GM19238 (cell line): ENCODE measurements at regions not wholly inside any gene's neighbourhood (a gene's known extent, or its start where the extent isn't known, plus 50 kb on each side); places are given as distances from the start of the nearest gene placed in this dataset.
"Not testable (repeated sequence)": the region's sequence is repeated elsewhere in the genome, so short reads cannot be mapped to it uniquely, and the experiment has no call there.

Experiments used
- DNase-seq: peaks from one replicate; pipeline ENCODE4 v3.0.0; 2011; ENCODE audit warnings: low spot score; ENCODE audit not compliant: insufficient read length

- DNase-seq: no peak
These were observed 113.3 kb upstream of the TBX18 start for GRCh38 chr6:84877515-84878210.

DNA sequence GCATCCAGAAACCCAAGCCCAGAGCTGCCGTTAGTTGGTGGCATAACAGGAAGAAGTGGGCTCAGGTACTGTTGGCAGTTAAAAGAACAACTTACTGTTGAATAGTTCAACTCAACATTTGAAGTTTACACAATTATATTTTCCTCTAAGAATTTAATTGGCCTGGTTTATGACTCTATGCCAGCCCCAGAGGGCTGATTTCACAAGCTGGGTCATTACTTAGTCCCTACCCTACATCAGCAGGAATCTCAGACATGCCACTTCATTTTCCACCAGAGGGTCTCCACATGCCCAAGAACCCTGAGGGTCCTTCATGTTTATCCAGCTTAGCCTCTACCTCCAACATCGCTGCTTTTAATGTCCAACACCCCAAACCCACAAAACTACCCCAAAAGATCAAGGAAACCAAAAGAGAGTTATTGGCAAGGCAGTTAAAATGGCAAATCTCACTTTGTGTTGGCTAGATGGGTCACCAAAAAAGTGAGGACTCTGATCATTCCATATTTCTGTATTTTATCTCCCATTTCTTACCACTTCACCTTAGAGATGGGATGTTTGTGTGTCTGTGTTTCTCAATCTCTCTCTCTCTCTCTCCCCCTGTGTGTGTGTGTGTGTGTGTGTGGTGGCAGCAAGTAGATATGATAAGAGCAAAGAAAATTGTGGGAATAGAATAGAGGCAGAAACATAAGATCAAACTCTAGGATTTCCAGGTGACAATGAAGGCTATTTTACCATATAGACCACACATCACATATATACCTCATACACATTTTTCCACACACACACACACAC is 112.5 kb upstream of the TBX18 start:
- DNase-seq: no peak

DNA sequence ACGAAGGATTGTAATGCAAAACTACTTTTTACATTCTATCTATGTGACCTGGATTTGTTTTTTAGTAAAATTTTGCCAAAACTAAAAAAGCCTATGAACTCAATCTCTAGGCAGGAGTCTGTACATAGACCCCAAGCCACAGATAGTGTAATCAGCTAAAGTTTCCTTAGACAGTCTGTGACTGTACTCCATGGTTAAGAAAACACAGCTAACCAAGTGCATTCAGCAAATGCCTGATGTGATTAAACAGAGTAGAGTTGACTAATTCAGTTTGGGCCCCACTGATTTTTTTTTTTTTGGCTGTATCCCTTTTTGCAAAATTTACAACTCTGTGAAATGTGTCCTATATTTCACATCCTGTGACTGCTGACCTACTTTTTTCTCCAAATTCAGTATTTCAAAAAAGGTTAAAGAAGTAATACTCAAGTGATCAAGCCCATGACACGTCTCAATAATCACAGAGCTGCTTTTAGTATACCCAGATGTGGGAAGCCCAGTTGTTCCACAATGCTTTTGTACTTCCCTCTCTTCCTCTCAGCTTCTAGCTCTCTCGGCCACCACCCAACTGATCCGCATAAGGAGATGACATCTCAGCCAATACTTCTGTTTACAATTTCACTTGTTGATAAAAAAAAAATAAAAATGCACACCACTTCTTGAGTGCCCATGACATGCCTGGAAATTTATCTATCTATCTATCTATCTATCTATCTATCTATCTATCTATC is 108.8 kb upstream of the TBX18 start:
- no peak for DNase-seq

DNA sequence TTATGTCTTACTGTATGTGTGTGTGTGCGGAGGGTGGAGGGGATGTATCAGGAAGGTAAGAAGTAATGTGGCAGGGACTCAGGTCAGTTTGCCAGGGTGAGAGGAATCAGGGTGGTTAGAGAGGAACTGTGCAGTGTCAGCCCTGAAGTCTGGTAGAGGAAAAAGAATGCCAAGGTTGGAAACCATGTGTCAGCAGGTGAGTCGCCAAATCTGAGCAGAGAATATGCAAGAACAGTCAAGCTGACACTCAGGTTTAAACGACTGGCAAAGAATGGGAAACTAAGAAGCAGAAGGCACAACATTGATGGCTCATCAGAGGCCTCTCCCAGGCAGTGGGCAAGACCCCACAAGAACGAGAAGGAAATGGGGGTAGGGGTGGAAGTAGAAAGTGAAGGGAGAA is 107.5 kb upstream of the TBX18 start:
- DNase-seq: no peak

- DNase-seq: no peak
These were observed 106.3 kb upstream of the TBX18 start for GRCh38 chr6:84870672-84871071.

GRCh38 chr6:84868149-84868548 is 103.8 kb upstream of the TBX18 start:
- DNase-seq: no peak

DNA sequence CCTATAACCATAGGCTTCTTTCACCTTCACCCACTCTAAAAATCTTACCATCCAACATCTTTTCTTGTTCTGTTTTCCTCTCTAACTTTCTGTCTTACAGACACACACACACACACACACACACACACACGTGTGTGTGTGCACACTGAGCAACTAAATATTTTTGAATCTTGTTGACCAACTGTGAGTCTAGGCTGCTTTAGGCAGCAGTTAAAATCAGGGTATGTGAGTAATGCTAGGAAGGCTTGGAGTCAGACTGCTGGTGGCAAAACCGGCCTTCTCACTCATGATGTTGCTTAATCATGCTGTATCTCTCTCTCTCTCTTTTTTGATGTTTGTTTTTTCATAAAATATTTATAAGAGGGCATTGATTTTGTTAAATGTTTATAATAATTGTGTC is 103.1 kb upstream of the TBX18 start:
- DNase-seq: no peak

DNA sequence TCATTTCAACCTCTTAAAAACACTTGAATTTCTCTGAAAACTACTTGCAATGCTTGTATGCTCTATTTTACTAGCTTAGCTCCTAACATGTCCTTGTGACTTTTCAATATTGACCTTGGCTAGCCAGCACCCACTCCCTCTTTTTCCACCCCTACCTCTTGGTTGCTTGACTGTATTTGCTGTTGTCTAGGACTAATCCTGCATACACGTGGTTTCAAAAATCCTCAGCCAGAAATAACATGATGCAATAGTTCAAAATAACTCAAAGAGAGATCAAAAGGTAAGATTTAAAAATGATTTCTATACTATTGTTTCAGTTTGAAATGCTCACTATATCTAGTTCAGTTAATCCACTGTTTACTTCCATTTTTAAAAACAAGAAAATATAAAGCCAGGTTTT is 102.3 kb upstream of the TBX18 start:
- no peak for DNase-seq

GRCh38 chr6:84865372-84865771 is 101.0 kb upstream of the TBX18 start:
- DNase-seq: not testable (repeated sequence)

DNA sequence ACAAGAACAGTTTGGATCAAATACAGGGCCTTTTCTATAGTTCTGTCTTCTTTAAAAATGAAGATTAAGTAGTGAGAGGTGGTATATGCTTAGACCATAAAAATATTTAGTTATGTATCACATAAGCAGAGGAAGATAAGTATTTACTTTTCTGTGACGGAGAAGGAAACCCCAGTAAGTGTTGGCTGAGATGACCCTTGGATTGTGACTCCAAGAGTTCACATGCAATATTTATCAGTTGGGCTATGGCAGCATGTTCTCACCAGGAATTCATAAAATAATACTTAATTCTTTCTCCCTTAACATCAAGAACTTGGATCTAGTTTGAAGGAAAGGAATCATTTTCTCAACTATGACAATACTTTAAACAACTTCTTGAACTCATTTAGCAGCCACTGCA is 98.4 kb upstream of the TBX18 start:
- no peak for DNase-seq

GRCh38 chr6:84860920-84861319 is 96.5 kb upstream of the TBX18 start:
- DNase-seq: no peak

- no peak for DNase-seq
These were observed 96.1 kb upstream of the TBX18 start for GRCh38 chr6:84860509-84860908.

GRCh38 chr6:84854811-84855400 is 90.5 kb upstream of the TBX18 start:
- DNase-seq: no peak

GRCh38 chr6:84853901-84854300 is 89.5 kb upstream of the TBX18 start:
- no peak for DNase-seq

GRCh38 chr6:84848960-84849359 is 84.6 kb upstream of the TBX18 start:
- no peak for DNase-seq

GRCh38 chr6:84847390-84848160 is 83.2 kb upstream of the TBX18 start:
- no peak for DNase-seq

GRCh38 chr6:84842525-84843166 is 78.2 kb upstream of the TBX18 start:
- DNase-seq: no peak

- DNase-seq: not testable (repeated sequence)
These were observed 72.9 kb upstream of the TBX18 start for GRCh38 chr6:84837068-84837866.

- no peak for DNase-seq
These were observed 72.0 kb upstream of the TBX18 start for GRCh38 chr6:84836366-84836765.

GRCh38 chr6:84835340-84835739 is 70.9 kb upstream of the TBX18 start:
- no peak for DNase-seq
